GM23338 (cell line): ENCODE measurements at regions not wholly inside any gene's neighbourhood (a gene's known extent, or its start where the extent isn't known, plus 50 kb on each side); places are given as distances from the start of the nearest gene placed in this dataset.

Source experiments
- ATAC-seq: fragments of 200-7000 bp; cut with Tn5 transposase; 3 replicates; pipeline ENCODE4 v1.9.1; 2020
- DNase-seq: peaks from one replicate; pipeline ENCODE4 v3.0.0-alpha.2; 2015; ENCODE audit warnings: low spot score
- H2AFZ ChIP-seq: fragments of 200-600 bp; sonication (generic); 2 replicates; pipeline ENCODE4 v1.8.0; 2016; ENCODE audit warnings: antibody characterized with exemption, mild to moderate bottlenecking, moderate library complexity
- H3F3A ChIP-seq: fragments of 200-600 bp; sonication (generic); replicated peaks from 2 replicates; pipeline ENCODE4 v1.8.0; 2017; ENCODE audit warnings: antibody characterized with exemption, mixed run types, low read depth
- H3K27ac ChIP-seq: fragments of 200-600 bp; sonication (generic); 2 replicates; pipeline ENCODE4 v1.6.1; 2016; ENCODE audit warnings: low read depth
- H3K27me3 ChIP-seq: fragments of 200-600 bp; sonication (generic); 2 replicates; pipeline ENCODE4 v1.8.0; 2016; ENCODE audit warnings: mild to moderate bottlenecking, mixed run types, moderate library complexity; ENCODE audit not compliant: insufficient read depth
- H3K36me3 ChIP-seq: fragments of 200-600 bp; sonication (generic); 2 replicates; pipeline ENCODE4 v1.8.0; 2016; ENCODE audit warnings: mild to moderate bottlenecking; ENCODE audit not compliant: insufficient read depth
- H3K4me1 ChIP-seq: fragments of 200-600 bp; sonication (generic); 2 replicates; pipeline ENCODE4 v1.8.0; 2016; ENCODE audit warnings: mild to moderate bottlenecking, moderate library complexity; ENCODE audit not compliant: insufficient read depth
- H3K4me2 ChIP-seq: fragments of 200-600 bp; sonication (generic); 2 replicates; pipeline ENCODE4 v1.7.1; 2017; ENCODE audit warnings: mixed run types
- H3K4me3 ChIP-seq: fragments of 200-600 bp; sonication (generic); 2 replicates; pipeline ENCODE4 v1.6.1; 2016; ENCODE audit warnings: mixed run types
- H3K79me2 ChIP-seq: fragments of 200-600 bp; sonication (generic); replicated peaks from 2 replicates; pipeline ENCODE4 v1.8.0; 2017; ENCODE audit warnings: mild to moderate bottlenecking; ENCODE audit not compliant: insufficient read depth
- H3K9me2 ChIP-seq: fragments of 200-600 bp; sonication (generic); 2 replicates; pipeline ENCODE4 v1.8.0; 2017; ENCODE audit not compliant: insufficient read depth
- H4K20me1 ChIP-seq: fragments of 200-600 bp; sonication (generic); replicated peaks from 2 replicates; pipeline ENCODE4 v1.8.0; 2017; ENCODE audit warnings: mild to moderate bottlenecking; ENCODE audit not compliant: insufficient read depth
- H3K27ac Mint-ChIP-seq: 2 replicates; pipeline ENCODE4 v1.8.0; 2020; ENCODE audit warnings: inconsistent platforms, mild to moderate bottlenecking, moderate library complexity, mixed read lengths
- H3K27me3 Mint-ChIP-seq: 3 replicates; pipeline ENCODE4 v1.8.0; 2022; ENCODE audit warnings: low read depth, mild to moderate bottlenecking, moderate library complexity, mixed read lengths, inconsistent platforms; ENCODE audit not compliant: insufficient read depth, poor library complexity
- H3K36me3 Mint-ChIP-seq: 3 replicates; pipeline ENCODE4 v1.8.0; 2021; ENCODE audit warnings: low read depth, mild to moderate bottlenecking, inconsistent platforms, moderate library complexity, mixed read lengths
- H3K4me1 Mint-ChIP-seq: 3 replicates; pipeline ENCODE4 v1.8.0; 2020; ENCODE audit warnings: mild to moderate bottlenecking, inconsistent platforms, mixed read lengths
- H3K4me3 Mint-ChIP-seq: 3 replicates; pipeline ENCODE4 v1.8.0; 2021; ENCODE audit warnings: moderate library complexity, mild to moderate bottlenecking, inconsistent platforms, mixed read lengths
- H3K9me3 Mint-ChIP-seq: 3 replicates; pipeline ENCODE4 v1.8.0; 2020; ENCODE audit warnings: moderate library complexity, mild to moderate bottlenecking, inconsistent platforms, mixed read lengths
- CREB1 ChIP-seq: fragments of 250-450 bp; sonication (Bioruptor Pico); IDR thresholded peaks from 2 replicates; pipeline ENCODE4 v1.5.0; 2020; ENCODE audit warnings: low read depth, mild to moderate bottlenecking, moderate library complexity
- CTCF ChIP-seq, 2 experiments: fragments of 200-600 bp in 1 of 2; sonication (generic) in 1 of 2; conservative IDR thresholded peaks; 2 replicates each; pipeline versions ENCODE4 v1.5.1 to v1.6.1; 2016 to 2017; ENCODE audit warnings: antibody characterized with exemption in 2 of 2, low read depth in 2 of 2, mild to moderate bottlenecking in 2 of 2, moderate library complexity in 1 of 2
- ETS1 ChIP-seq: IDR thresholded peaks from 2 replicates; pipeline ENCODE4 v1.6.1; 2016; ENCODE audit warnings: antibody characterized with exemption
- EZH2 ChIP-seq: fragments of 200-600 bp; sonication (generic); IDR thresholded peaks from one replicate; pipeline ENCODE4 v1.8.0; 2017; ENCODE audit warnings: antibody characterized with exemption, mild to moderate bottlenecking, low read depth; ENCODE audit not compliant: unreplicated experiment
- JUNB ChIP-seq: IDR thresholded peaks from one replicate; pipeline ENCODE4 v1.6.1; 2016; ENCODE audit warnings: antibody characterized with exemption; ENCODE audit not compliant: unreplicated experiment
- POLR2AphosphoS5 ChIP-seq: IDR thresholded peaks from 2 replicates; pipeline ENCODE4 v1.6.1; 2016; ENCODE audit warnings: antibody characterized with exemption, low read depth
- REST ChIP-seq: IDR thresholded peaks from one replicate; pipeline ENCODE4 v1.6.1; 2018; ENCODE audit warnings: antibody characterized with exemption; ENCODE audit not compliant: unreplicated experiment
- STAT1 ChIP-seq: IDR thresholded peaks from one replicate; pipeline ENCODE4 v1.6.1; 2016; ENCODE audit warnings: antibody characterized with exemption; ENCODE audit not compliant: unreplicated experiment
- ZNF331 ChIP-seq: fragments of 250-450 bp; sonication (Bioruptor Pico); IDR thresholded peaks from 2 replicates; pipeline ENCODE4 v1.5.0; 2020; ENCODE audit warnings: low read depth, mild to moderate bottlenecking, moderate library complexity

DNA sequence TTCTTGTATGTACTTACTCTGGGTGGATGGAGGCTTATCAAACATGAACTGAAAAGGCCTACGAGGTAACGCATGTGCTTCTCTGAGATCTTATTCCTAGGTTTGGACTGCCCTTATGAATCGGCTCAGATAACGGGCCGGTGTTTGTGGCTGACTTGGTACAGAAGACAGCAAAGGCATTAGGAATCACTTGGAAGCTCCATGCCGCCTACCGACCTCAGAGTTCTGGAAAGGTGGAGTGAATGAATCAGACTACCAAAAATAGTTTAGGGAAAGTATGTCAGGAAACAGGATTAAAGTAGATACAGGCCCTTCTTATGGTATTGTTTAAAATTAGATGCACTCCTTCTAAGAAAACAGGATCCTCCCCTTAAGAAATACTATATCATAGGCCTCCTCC is 172.4 kb upstream of the PCDH9 start (continued):
- TF ChIP-seq REST (no peak), EZH2 (no peak), CREB1 (CRISPR knock-in tag) (no peak), POLR2AphosphoS5 (no peak)

- H3K4me2 ChIP-seq: no peak overlapping the region
- DNase-seq: no peak
- H3F3A ChIP-seq: no peaks in the 10 kb centered on the region
- no peaks in the 10 kb centered on the region for H3K36me3 ChIP-seq
- Mint-ChIP-seq H3K4me1 (no peaks in the 10 kb centered on the region), H3K4me3 (no peak overlapping the region), H3K27ac (no peak overlapping the region), H3K27me3 (no peaks in the 10 kb centered on the region), H3K9me3 (peaks cover 20% of the 10 kb centered on the region), H3K36me3 (peaks cover 6% of the 10 kb centered on the region)
- no peak for ATAC-seq
- H3K4me3 ChIP-seq: no peak overlapping the region
- H3K27me3 ChIP-seq: no peaks in the 10 kb centered on the region
- no peaks in the 10 kb centered on the region for H3K9me2 ChIP-seq
- no peak overlapping the region for H2AFZ ChIP-seq
- no peaks in the 10 kb centered on the region for H4K20me1 ChIP-seq
- no peaks in the 10 kb centered on the region for H3K79me2 ChIP-seq
- H3K4me1 ChIP-seq: no peaks in the 10 kb centered on the region
- no peak overlapping the region for H3K27ac ChIP-seq
- no peak for TF ChIP-seq REST
- no peak for TF ChIP-seq CREB1 (CRISPR knock-in tag)
- TF ChIP-seq POLR2AphosphoS5: no peak
- no peak for TF ChIP-seq ETS1
- no peak for TF ChIP-seq STAT1
- no peak for TF ChIP-seq EZH2
- no peak for TF ChIP-seq ZNF331 (CRISPR knock-in tag)
- TF ChIP-seq CTCF (conservative IDR thresholded peaks at IDR 0.05; ENCODE audit: low read depth in 2 of 2): no peak
- TF ChIP-seq JUNB: no peak
Measured at GRCh38 chr13:67395577-67395976, 165.4 kb upstream of the PCDH9 start.
